A204.1 (cell line): ENCODE measurements at regions not wholly inside any gene's neighbourhood (a gene's known extent, or its start where the extent isn't known, plus 50 kb on each side); places are given as distances from the start of the nearest gene placed in this dataset.

ENCODE experiments used
- FAIRE-seq: peaks from 2 replicates; lab custom pipeline; 2012; peaks lifted over from hg19 to GRCh38; lab: Jason Lieb, UNC

- no peak for FAIRE-seq
Observed at GRCh38 chr19:31602548-31602947, 253.3 kb upstream of the TSHZ3 start.

- FAIRE-seq, result no peak
Observed at GRCh38 chr19:31604493-31605040, 255.3 kb upstream of the TSHZ3 start.

DNA sequence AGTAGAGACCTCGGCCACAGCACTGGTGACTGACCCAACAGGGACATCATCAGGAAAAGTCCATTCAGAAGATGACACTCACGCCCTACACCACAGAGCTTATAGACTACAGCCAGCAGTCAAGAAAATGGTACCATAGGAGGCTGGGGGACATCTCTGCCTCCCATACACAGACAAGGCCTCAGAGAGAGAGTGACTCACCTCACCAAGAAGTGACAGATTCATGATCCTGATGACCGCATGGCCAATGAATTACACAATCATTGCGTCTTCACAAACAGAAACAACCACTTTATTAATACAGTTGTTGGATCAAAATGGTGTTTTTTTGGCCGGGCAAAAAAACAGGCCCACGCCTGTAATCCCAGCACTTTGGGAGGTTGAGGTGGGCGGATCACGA, 260.8 kb upstream of the TSHZ3 start:
- no peak for FAIRE-seq

DNA sequence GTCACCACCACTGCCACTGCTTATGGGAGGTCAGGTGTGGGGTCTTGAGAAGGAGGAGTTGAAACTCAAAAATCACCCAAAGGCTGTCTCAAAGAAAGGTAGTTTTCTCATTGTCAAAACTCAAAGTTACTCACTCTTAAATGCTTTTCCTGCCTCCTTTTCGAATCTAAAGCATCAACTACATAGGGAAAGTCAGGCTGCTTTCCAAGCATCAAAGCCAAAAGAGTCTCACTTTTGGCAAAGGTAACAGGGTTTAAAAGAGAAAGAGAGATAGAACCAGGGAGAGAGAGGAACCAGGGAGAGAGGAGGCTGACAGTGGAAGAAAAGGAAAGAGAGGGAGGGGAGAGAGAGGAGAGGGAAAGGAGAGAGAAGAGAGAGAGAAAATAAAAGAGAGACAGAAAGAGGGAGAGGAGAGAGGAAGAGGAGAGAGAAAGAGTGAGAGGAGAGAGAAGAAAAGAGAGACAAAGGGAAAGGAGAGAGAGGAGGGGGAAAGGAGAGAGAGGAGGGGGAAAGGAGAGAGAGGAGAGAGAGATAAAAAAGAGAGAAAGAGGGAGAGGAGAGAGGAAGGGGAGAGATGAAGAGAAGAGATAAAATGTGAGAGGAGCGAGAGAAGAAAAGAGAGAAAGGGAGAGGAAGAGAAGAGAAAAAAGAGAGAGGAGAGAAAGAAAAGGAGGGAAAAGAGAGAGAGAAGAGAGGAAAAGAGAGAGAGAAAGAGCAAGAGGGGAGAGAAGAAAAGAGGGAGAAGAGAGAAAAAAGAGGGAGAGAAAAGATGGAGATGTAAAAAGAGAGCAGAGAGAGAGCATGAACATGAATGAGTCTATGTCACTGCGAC, 262.0 kb upstream of the TSHZ3 start:
- no peak for FAIRE-seq

DNA sequence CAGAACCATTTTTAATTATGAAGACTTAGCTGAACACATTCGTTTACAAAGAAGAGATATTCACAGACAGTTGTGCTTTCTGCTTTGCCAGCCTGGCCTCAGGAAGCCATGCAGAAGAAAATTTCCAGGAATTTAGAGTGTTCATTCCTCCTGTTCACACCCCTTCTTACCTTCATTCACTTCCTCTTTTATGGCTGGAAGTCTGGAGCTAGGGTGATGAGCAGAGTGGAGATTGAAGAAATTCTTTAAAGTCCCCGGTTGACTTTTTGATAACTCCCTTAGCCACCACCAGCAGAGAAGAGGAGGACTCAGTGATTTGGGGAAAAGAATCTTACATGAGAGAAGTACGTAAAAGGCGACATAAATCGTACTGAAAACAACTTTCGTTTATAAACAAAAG, 263.6 kb upstream of the TSHZ3 start:
- FAIRE-seq, result no peak

DNA sequence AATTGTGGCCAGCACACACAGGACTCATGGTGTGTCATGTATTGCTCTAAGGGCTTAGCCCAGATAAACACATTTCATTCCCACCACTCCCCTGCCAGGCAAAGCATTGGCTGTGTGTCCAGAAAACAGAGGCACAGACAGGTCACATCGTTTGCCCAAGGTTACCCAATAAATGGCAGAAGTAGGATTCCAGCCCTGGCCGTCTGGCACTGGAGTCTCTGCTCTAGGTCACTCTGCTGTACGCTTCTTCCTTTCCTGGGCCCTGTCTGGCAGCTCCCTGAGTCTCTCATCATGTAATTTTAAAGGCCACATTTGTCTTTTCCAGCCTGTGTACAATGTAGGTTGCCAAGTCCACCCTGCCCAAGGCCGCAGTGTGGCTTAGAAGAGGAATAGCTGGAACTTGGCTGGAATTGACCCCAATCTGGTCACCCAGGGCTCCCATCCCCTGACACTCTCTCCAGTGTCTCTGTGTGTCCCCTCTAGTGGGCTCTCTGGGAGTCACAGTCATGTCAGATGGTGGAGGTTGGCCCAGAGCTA, 264.5 kb upstream of the TSHZ3 start:
- no peak for FAIRE-seq

- no peak for FAIRE-seq
Observed at GRCh38 chr19:31616031-31616430, 266.8 kb upstream of the TSHZ3 start.

- FAIRE-seq, result no peak
Observed at GRCh38 chr19:31617010-31617585, 267.9 kb upstream of the TSHZ3 start.

GRCh38 chr19:31625056-31625455, 275.8 kb upstream of the TSHZ3 start:
- FAIRE-seq, result no peak

GRCh38 chr19:31625575-31625974, 276.3 kb upstream of the TSHZ3 start:
- no peak for FAIRE-seq

DNA sequence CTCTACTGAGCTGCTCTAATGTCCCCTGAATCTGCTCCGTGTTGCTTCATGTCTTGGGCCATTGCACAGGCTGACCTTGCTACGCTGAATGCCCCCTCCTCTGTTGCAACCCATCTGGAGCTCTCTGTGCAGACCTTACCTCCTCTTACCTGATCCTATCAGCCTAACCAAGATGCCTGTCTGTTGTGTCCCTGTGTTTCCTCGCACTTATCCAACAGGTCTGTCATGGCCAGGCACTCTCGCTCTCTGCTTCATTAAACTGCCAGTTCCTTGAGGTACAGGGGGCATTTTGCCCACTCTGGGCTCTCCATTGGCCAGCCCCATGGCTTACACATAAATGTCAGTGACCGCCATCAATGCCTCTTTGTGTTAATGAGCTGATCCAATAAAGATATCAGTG, 277.7 kb upstream of the TSHZ3 start:
- no peak for FAIRE-seq

GRCh38 chr19:31627620-31628365, 278.6 kb upstream of the TSHZ3 start:
- no peak for FAIRE-seq

DNA sequence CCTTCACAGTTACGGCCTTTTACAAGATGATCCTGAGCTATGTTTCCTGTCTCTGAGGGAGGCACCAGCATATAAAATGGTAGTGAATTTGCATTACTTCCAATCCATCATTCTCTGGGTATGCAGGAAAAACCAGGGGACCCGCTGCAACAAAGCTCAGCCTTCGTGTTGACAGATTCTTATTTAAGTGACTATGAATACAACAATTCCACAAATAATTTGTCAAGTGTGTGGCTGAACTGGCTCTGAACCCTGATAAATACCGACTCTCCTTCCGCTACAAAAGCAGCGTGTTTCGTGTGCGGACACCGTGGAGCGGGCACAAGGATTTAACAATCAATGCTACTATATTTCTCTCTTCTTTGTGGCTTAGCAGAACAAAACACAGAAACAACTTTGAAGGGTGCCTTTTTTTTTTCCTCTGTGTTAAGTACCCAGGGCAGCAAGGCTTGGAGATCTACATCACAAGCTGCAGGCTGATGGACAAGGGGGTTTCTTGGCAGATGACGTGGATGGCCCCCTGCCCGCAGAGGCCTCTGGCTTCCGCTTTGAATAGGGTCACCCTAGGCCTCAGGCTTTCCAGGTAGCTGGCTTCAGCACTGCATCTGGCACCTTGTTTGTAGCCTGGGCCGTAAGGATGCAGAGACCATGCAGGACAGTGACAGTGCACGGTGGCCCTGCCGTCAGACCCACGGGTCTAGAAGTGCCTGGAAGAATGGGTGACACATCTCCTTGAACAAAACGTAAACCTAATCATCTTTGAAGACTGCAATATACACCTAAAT, 280.5 kb upstream of the TSHZ3 start:
- no peak for FAIRE-seq

GRCh38 chr19:31633014-31633413, 283.8 kb upstream of the TSHZ3 start:
- no peak for FAIRE-seq

DNA sequence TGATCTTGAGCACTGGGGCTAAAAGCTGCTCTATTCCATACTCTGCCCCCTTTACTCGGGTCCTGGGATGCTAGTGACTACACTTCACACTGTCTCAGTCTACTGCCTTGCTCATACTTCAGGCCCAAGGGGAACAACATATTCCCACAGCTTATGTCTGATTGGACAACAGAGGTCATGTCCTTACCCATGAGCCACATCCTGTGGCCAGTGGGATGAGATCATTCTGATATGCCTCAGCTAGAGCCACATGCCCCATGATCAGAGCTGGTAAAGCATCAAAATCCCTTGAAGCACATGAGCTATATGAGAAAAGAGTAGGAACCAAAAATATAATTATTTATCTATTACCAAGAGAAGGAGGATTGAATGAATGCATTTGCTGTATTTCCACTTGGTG, 290.1 kb upstream of the TSHZ3 start:
- FAIRE-seq, result no peak

DNA sequence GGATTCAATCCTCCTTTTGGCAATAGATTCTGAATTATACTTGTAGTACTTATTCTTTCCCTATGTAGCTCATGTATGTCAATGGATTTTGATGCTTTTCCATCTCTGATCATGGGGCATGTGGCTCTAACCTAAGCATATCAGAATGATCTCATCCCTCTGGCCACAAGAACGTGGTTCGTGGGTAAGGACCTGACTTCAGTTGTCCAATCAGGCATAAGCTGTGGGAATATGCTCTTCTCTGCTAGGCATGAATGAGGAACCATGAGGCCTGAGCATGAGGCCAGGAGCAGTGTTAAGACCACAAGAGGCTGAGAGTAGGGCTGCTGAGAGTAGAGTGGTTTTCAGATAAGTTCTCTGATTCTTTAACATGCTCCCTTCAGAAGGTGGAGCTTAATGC, 292.4 kb upstream of the TSHZ3 start:
- FAIRE-seq, result no peak

DNA sequence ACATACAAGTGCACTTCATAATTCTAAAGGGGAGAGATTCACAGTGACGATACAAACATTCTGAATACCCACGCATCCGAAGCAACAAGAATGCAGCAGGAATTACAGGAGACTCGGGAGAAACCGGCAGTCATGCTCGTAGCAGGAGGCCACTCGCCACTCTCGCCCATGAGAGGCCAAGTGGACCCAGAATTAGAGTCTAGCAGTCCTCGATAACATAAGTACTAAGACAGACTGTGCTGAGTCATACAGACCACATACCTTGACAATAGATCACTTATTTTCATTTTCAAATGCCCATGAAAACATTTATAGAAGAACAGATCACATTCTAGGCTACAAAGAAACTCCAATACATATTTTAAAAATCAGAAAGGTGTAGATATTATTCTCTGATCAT, 299.1 kb upstream of the TSHZ3 start:
- FAIRE-seq, result no peak

- FAIRE-seq, result no peak
Observed at GRCh38 chr19:31656507-31656906, 307.3 kb upstream of the TSHZ3 start.

- FAIRE-seq, result no peak
Observed at GRCh38 chr19:31658993-31659896, 310.0 kb upstream of the TSHZ3 start.

DNA sequence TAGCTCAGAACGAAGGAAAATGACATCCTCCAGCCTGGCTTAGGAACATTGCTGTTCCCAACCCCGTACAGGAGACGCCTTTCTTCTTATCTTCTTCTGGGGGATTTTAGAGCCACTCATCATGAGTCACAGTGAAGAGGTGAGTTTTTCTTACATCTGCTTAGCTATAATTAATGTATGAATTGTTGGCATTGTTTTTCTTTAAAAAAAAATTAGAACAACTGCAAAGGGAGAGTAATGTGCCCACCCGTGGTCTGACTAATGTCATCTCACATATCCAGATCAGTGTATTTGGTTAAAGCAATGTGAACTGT, 310.6 kb upstream of the TSHZ3 start:
- no peak for FAIRE-seq

DNA sequence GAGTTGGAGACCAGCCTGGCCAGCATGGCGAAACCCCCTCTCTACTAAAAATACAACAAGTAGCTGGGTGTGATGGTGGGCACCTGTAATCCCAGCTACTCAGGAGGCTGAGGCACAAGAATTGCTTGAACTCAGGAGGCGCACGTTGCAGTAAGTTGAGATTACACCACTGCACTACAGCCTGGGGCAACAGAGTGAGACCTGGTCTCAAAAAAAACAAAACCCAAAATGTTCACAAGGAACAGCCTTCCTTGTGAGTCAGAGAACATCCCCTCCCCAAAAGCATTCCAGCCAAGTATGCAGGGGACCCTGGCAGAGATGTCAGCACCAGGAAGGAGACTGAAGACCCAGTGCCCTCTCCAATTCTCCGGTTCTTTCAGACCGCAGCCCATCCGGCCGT, 314.9 kb upstream of the TSHZ3 start:
- no peak for FAIRE-seq
